ENCODE measurements at regions not wholly inside any gene's neighbourhood (a gene's known extent, or its start where the extent isn't known, plus 50 kb on each side); places are given as distances from the start of the nearest gene placed in this dataset.

DNA sequence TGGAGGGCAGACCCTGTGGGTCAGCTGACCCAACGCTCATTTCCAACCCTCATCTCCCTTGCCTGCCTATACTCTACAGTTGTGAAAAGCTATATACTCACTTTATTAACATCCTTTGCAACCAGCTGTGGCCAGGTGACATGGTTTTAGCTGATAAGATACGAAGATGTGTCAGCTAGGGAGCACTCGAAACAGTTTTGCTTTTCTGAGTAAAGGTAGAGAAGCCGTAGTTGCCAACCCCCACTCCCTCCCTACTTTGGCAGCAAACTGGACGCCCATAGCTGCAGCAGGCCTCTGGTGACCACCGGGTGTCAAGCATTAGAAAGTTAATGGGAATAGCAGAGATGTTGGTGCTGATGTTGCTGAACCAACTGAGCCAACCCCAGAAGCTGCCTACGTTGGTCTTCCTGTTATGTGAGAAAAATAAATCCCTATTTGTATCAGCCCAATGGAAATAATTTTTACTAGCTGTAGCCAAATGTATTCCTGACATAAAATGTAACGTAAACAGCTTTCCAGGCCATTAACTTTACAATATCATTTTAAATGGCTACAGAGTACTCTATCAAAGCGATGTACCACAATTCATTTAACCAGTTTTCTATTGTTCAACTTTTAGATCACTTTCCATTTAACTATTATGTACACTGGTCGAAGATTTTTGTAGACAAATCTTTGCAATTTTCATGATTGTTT lies 98.5 kb upstream of the TMCC3 start:
- FAIRE-seq (no peak), DNase-seq (ENCODE audit: low read depth in 1 of 2, low spot score in 1 of 2) (no peak), ATAC-seq (no peak)
- WGBS (ENCODE audit: missing lambda C conversion rate), result 49% methylated on average over 10 of the region's 10 CpGs
- no peak for TF ChIP-seq ESRRA (IDR thresholded peaks at IDR 0.05; ENCODE audit: borderline replicate concordance, low read length)
- no peak for TF ChIP-seq POLR2AphosphoS2 (conservative IDR thresholded peaks at IDR 0.05; ENCODE audit: low read length)
- TF ChIP-seq, protein P1, sequence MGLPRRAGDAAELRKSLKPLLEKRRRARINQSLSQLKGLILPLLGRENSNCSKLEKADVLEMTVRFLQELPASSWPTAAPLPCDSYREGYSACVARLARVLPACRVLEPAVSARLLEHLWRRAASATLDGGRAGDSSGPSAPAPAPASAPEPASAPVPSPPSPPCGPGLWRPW (IDR thresholded peaks at IDR 0.05), result no peak
- no peak for TF ChIP-seq ZSCAN20 (CRISPR knock-in tag; IDR thresholded peaks at IDR 0.05)
- no peak for TF ChIP-seq HOXA7 (CRISPR knock-in tag; IDR thresholded peaks at IDR 0.05)
- no peak for TF ChIP-seq ZC3H11A (IDR thresholded peaks at IDR 0.05)
- TF ChIP-seq RAD21 (conservative IDR thresholded peaks at IDR 0.05 in 1 of 2, IDR thresholded peaks at IDR 0.05 in 1 of 2), result no peak
- TF ChIP-seq KDM5A (IDR thresholded peaks at IDR 0.05), result no peak
- no peak for TF ChIP-seq CBX8 (IDR thresholded peaks at IDR 0.05)
- no peak for TF ChIP-seq SREBF2 (IDR thresholded peaks at IDR 0.05)
- TF ChIP-seq POLR2A (IDR thresholded peaks at IDR 0.05; ENCODE audit: low read length), result no peak
- no peak for TF ChIP-seq NPAS2 (CRISPR knock-in tag; IDR thresholded peaks at IDR 0.05; ENCODE audit: borderline replicate concordance)
- no peak for TF ChIP-seq KDM1A (IDR thresholded peaks at IDR 0.05; ENCODE audit: low read depth)
- ChIA-PET POLR2A (no interaction called here), CTCF (no interaction called here)
- H3K4me3 ChIP-seq, result no peak overlapping the region
- no peaks in the 10 kb centered on the region for H3K9me3 ChIP-seq
- no peak overlapping the region for H3K27ac ChIP-seq
- H3K4me2 ChIP-seq, result no peak overlapping the region
- H3K4me1 ChIP-seq, result no peaks in the 10 kb centered on the region

DNA sequence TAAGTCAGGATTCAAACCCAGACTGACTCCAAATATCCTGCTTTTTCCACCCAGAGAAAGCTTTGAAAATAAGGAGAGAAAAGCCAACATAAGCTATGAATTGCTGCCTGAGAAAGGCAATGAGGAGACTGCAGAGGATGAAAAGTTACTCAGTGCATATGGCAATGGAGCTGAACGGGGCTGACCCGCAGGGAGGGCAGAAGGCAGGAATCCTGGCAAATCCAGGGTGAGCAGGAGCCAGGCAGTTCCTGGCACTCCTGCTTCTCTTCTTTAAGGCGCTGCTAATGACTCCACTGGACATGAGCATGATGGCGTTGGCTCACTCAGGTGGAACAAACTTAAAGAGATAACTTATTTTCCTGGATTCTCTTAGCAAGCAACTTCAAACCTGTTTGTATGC lies 95.2 kb upstream of the TMCC3 start:
- H3K4me1 ChIP-seq, result no peaks in the 10 kb centered on the region
- ChIA-PET POLR2A (no interaction called here), CTCF (interaction anchor here (1.7 kb wide), 1 partner anchor 9 kb away, joined by 4 read pairs; no protein-coding TSS in a partner anchor)
- TF ChIP-seq FOSL2 (IDR thresholded peaks at IDR 0.05) (no peak), FOSL2 (CRISPR knock-in tag; IDR thresholded peaks at IDR 0.05) (no peak), RNF2 (IDR thresholded peaks at IDR 0.05; ENCODE audit: borderline replicate concordance, low read depth) (no peak), FOXS1 (CRISPR knock-in tag; IDR thresholded peaks at IDR 0.05) (no peak), CBX8 (IDR thresholded peaks at IDR 0.05) (no peak), POLR2AphosphoS2 (conservative IDR thresholded peaks at IDR 0.05; ENCODE audit: low read length) (no peak), HOXB13 (CRISPR knock-in tag; IDR thresholded peaks at IDR 0.05; ENCODE audit: low read depth) (no peak), KDM1A (IDR thresholded peaks at IDR 0.05; ENCODE audit: low read depth) (no peak), HOXB5 (CRISPR knock-in tag; IDR thresholded peaks at IDR 0.05) (no peak), MYC (IDR thresholded peaks at IDR 0.05; ENCODE audit: borderline replicate concordance, low read length) (no peak), NPAS2 (CRISPR knock-in tag; IDR thresholded peaks at IDR 0.05; ENCODE audit: borderline replicate concordance) (no peak), JUNB (IDR thresholded peaks at IDR 0.05) (no peak), CHD4 (IDR thresholded peaks at IDR 0.05; ENCODE audit: borderline replicate concordance) (no peak), HDAC2 (IDR thresholded peaks at IDR 0.05) (no peak), SMC3 (IDR thresholded peaks at IDR 0.05) (no peak), PHF8 (IDR thresholded peaks at IDR 0.05; ENCODE audit: borderline replicate concordance, low read depth) (no peak)
- TF ChIP-seq, protein P2, sequence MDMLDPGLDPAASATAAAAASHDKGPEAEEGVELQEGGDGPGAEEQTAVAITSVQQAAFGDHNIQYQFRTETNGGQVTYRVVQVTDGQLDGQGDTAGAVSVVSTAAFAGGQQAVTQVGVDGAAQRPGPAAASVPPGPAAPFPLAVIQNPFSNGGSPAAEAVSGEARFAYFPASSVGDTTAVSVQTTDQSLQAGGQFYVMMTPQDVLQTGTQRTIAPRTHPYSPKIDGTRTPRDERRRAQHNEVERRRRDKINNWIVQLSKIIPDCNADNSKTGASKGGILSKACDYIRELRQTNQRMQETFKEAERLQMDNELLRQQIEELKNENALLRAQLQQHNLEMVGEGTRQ (IDR thresholded peaks at IDR 0.05), result no peak
- TF ChIP-seq, protein P3, sequence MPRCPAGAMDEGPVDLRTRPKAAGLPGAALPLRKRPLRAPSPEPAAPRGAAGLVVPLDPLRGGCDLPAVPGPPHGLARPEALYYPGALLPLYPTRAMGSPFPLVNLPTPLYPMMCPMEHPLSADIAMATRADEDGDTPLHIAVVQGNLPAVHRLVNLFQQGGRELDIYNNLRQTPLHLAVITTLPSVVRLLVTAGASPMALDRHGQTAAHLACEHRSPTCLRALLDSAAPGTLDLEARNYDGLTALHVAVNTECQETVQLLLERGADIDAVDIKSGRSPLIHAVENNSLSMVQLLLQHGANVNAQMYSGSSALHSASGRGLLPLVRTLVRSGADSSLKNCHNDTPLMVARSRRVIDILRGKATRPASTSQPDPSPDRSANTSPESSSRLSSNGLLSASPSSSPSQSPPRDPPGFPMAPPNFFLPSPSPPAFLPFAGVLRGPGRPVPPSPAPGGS (IDR thresholded peaks at IDR 0.05), result no peak
- TF ChIP-seq, protein P4, sequence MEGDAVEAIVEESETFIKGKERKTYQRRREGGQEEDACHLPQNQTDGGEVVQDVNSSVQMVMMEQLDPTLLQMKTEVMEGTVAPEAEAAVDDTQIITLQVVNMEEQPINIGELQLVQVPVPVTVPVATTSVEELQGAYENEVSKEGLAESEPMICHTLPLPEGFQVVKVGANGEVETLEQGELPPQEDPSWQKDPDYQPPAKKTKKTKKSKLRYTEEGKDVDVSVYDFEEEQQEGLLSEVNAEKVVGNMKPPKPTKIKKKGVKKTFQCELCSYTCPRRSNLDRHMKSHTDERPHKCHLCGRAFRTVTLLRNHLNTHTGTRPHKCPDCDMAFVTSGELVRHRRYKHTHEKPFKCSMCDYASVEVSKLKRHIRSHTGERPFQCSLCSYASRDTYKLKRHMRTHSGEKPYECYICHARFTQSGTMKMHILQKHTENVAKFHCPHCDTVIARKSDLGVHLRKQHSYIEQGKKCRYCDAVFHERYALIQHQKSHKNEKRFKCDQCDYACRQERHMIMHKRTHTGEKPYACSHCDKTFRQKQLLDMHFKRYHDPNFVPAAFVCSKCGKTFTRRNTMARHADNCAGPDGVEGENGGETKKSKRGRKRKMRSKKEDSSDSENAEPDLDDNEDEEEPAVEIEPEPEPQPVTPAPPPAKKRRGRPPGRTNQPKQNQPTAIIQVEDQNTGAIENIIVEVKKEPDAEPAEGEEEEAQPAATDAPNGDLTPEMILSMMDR (IDR thresholded peaks at IDR 0.05), result no peak
- TF ChIP-seq, protein P5, sequence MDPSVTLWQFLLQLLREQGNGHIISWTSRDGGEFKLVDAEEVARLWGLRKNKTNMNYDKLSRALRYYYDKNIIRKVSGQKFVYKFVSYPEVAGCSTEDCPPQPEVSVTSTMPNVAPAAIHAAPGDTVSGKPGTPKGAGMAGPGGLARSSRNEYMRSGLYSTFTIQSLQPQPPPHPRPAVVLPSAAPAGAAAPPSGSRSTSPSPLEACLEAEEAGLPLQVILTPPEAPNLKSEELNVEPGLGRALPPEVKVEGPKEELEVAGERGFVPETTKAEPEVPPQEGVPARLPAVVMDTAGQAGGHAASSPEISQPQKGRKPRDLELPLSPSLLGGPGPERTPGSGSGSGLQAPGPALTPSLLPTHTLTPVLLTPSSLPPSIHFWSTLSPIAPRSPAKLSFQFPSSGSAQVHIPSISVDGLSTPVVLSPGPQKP (IDR thresholded peaks at IDR 0.05; ENCODE audit: low read depth, low read length), result no peak
- TF ChIP-seq, protein P6, sequence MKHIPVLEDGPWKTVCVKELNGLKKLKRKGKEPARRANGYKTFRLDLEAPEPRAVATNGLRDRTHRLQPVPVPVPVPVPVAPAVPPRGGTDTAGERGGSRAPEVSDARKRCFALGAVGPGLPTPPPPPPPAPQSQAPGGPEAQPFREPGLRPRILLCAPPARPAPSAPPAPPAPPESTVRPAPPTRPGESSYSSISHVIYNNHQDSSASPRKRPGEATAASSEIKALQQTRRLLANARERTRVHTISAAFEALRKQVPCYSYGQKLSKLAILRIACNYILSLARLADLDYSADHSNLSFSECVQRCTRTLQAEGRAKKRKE (CRISPR knock-in tag; IDR thresholded peaks at IDR 0.05; ENCODE audit: low read depth), result no peak
- H3K4me3 ChIP-seq, result no peak overlapping the region
- FAIRE-seq (no peak), ATAC-seq (no peak), DNase-seq (ENCODE audit: low read depth in 1 of 2, low spot score in 1 of 2) (no peak)
- H3K27ac ChIP-seq, result no peak overlapping the region
- 69% methylated on average over 4 of the region's 4 CpGs for WGBS (ENCODE audit: missing lambda C conversion rate)
- H3K9me3 ChIP-seq, result no peaks in the 10 kb centered on the region
- H3K4me2 ChIP-seq, result no peak overlapping the region
